HG03175 (cell line): ENCODE measurements at regions not wholly inside any gene's neighbourhood (a gene's known extent, or its start where the extent isn't known, plus 50 kb on each side); places are given as distances from the start of the nearest gene placed in this dataset.
A peak's percentile ranks its signal among the peaks of the same experiment; 100 is the strongest.
"Not testable (repeated sequence)": the region's sequence is repeated elsewhere in the genome, so short reads cannot be mapped to it uniquely, and the experiment has no call there.

ENCODE experiments used
- ATAC-seq: cut with Tn5 transposase; IDR thresholded peaks from one replicate; pipeline ENCODE4 v1.9.1; 2021; ENCODE audit warnings: mild to moderate bottlenecking, moderate library complexity; ENCODE audit not compliant: unreplicated experiment

- no peak for ATAC-seq
Measured at GRCh38 chrX:8027827-8028226, 100.6 kb upstream of the PNPLA4 start.

GRCh38 chrX:8025705-8026104, 98.5 kb upstream of the PNPLA4 start:
- ATAC-seq: no peak

GRCh38 chrX:8018934-8019333, 91.7 kb upstream of the PNPLA4 start:
- ATAC-seq: no peak

- ATAC-seq: no peak
Measured at GRCh38 chrX:8010105-8010504, 82.9 kb upstream of the PNPLA4 start.

GRCh38 chrX:8005678-8006347, 78.6 kb upstream of the PNPLA4 start:
- ATAC-seq: no peak

GRCh38 chrX:8003147-8003883, 76.1 kb upstream of the PNPLA4 start:
- no peak for ATAC-seq

- no peak for ATAC-seq
Measured at GRCh38 chrX:7996851-7997250, 69.6 kb upstream of the PNPLA4 start.

- ATAC-seq: no peak
Measured at GRCh38 chrX:7996414-7996813, 69.2 kb upstream of the PNPLA4 start.

- ATAC-seq: no peak
Measured at GRCh38 chrX:7993873-7994272, 66.7 kb upstream of the PNPLA4 start.

GRCh38 chrX:7988013-7988759, 61.0 kb upstream of the PNPLA4 start:
- ATAC-seq: not testable (repeated sequence)

- peak; percentile 65 for ATAC-seq
Measured at GRCh38 chrX:7987160-7988012, 60.2 kb upstream of the PNPLA4 start.

- not testable (repeated sequence) for ATAC-seq
Measured at GRCh38 chrX:7986738-7987137, 59.5 kb upstream of the PNPLA4 start.

GRCh38 chrX:7985568-7985967, 58.4 kb upstream of the PNPLA4 start:
- no peak for ATAC-seq

- ATAC-seq: no peak
Measured at GRCh38 chrX:7983581-7983980, 56.4 kb upstream of the PNPLA4 start.
